ENCODE measurements at regions not wholly inside any gene's neighbourhood (a gene's known extent, or its start where the extent isn't known, plus 50 kb on each side); places are given as distances from the start of the nearest gene placed in this dataset.
"Not testable (repeated sequence)": the region's sequence is repeated elsewhere in the genome, so short reads cannot be mapped to it uniquely, and the experiment has no call there.

- FAIRE-seq: no peak
Measured at GRCh38 chr2:16746329-16746728, 80.7 kb upstream of the CYRIA start.

- no peak for FAIRE-seq
Measured at GRCh38 chr2:16745466-16745865, 79.8 kb upstream of the CYRIA start.

GRCh38 chr2:16744521-16744920 lies 78.9 kb upstream of the CYRIA start:
- FAIRE-seq: no peak

- no peak for FAIRE-seq
Measured at GRCh38 chr2:16742026-16742425, 76.4 kb upstream of the CYRIA start.

- FAIRE-seq: no peak
Measured at GRCh38 chr2:16741498-16741897, 75.9 kb upstream of the CYRIA start.

- FAIRE-seq: no peak
Measured at GRCh38 chr2:16739778-16740581, 74.3 kb upstream of the CYRIA start.

- no peak for FAIRE-seq
Measured at GRCh38 chr2:16738361-16739225, 73.0 kb upstream of the CYRIA start.

- FAIRE-seq: no peak
Measured at GRCh38 chr2:16737812-16738211, 72.2 kb upstream of the CYRIA start.

- no peak for FAIRE-seq
Measured at GRCh38 chr2:16736633-16737032, 71.0 kb upstream of the CYRIA start.

- FAIRE-seq: no peak
Measured at GRCh38 chr2:16729335-16729734, 63.7 kb upstream of the CYRIA start.

GRCh38 chr2:16728351-16729136 lies 62.9 kb upstream of the CYRIA start:
- no peak for FAIRE-seq

GRCh38 chr2:16727849-16728248 lies 62.2 kb upstream of the CYRIA start:
- FAIRE-seq: not testable (repeated sequence)

GRCh38 chr2:16727256-16727655 lies 61.6 kb upstream of the CYRIA start:
- no peak for FAIRE-seq

GRCh38 chr2:16726577-16726976 lies 60.9 kb upstream of the CYRIA start:
- FAIRE-seq: no peak

GRCh38 chr2:16726147-16726546 lies 60.5 kb upstream of the CYRIA start:
- no peak for FAIRE-seq

GRCh38 chr2:16725549-16725948 lies 59.9 kb upstream of the CYRIA start:
- no peak for FAIRE-seq

GRCh38 chr2:16722677-16723076 lies 57.0 kb upstream of the CYRIA start:
- no peak for FAIRE-seq

GRCh38 chr2:16722126-16722525 lies 56.5 kb upstream of the CYRIA start:
- FAIRE-seq: no peak

- not testable (repeated sequence) for FAIRE-seq
Measured at GRCh38 chr2:16721529-16721928, 55.9 kb upstream of the CYRIA start.

- not testable (repeated sequence) for FAIRE-seq
Measured at GRCh38 chr2:16720737-16721136, 55.1 kb upstream of the CYRIA start.

GRCh38 chr2:16719485-16719808 lies 53.8 kb upstream of the CYRIA start:
- no peak for FAIRE-seq

GRCh38 chr2:16718576-16719484 lies 53.2 kb upstream of the CYRIA start:
- FAIRE-seq: no peak

Data from A204.1 (cell line).